Kidney (tissue), 13 donors: ENCODE measurements at regions not wholly inside any gene's neighbourhood (a gene's known extent, or its start where the extent isn't known, plus 50 kb on each side); places are given as distances from the start of the nearest gene placed in this dataset.

Experiments used
- DNase-seq, 5 donors: peaks; one replicate each; pipeline ENCODE4 v3.0.0-alpha.2; 2013 to 2020
- FAIRE-seq: peaks from 2 replicates; lab custom pipeline; 2012; peaks lifted over from hg19 to GRCh38; lab: Jason Lieb, UNC
- H3K27ac ChIP-seq, 2 donors: one replicate each; pipeline ENCODE4 v1.7.0; 2013; ENCODE audit warnings: low read depth in 2 of 2, low read length in 2 of 2, inconsistent platforms in 1 of 2
- H3K27me3 ChIP-seq: one replicate; pipeline ENCODE4 v1.7.1; 2013; ENCODE audit warnings: low read length, inconsistent platforms; ENCODE audit not compliant: control insufficient read depth, insufficient read depth
- H3K36me3 ChIP-seq, 3 donors: one replicate each; pipeline versions ENCODE4 v1.7.0 to v1.7.1; 2013; ENCODE audit warnings: low read length in 3 of 3, control low read depth in 1 of 3, inconsistent platforms in 1 of 3; ENCODE audit not compliant: insufficient read depth in 3 of 3, control insufficient read depth in 2 of 3
- H3K4me1 ChIP-seq, 3 donors: one replicate each; pipeline versions ENCODE4 v1.7.0 to v1.7.1; 2013; ENCODE audit warnings: low read length in 3 of 3, inconsistent platforms in 1 of 3, low read depth in 1 of 3; ENCODE audit not compliant: control insufficient read depth in 2 of 3, insufficient read depth in 2 of 3
- H3K4me3 ChIP-seq, 3 donors: one replicate each; pipeline versions ENCODE4 v1.7.0 to v1.8.1; 2013; ENCODE audit warnings: low read length in 3 of 3, control low read depth in 1 of 3, inconsistent platforms in 1 of 3
- H3K9ac ChIP-seq, 3 donors: one replicate each; pipeline versions ENCODE4 v1.7.0 to v1.7.1; 2013; ENCODE audit warnings: low read length in 3 of 3, control low read depth in 1 of 3, inconsistent platforms in 1 of 3
- H3K9me3 ChIP-seq, 3 donors: one replicate each; pipeline versions ENCODE4 v1.7.0 to v1.7.1; 2013; ENCODE audit warnings: low read length in 3 of 3, control low read depth in 1 of 3, inconsistent platforms in 1 of 3; ENCODE audit not compliant: control insufficient read depth in 2 of 3, insufficient read depth in 1 of 3
- intact Hi-C: fragments of 100-400 bp; cut with DNase I; formaldehyde crosslinking; loops from one replicate; pipeline ENCODE4 v1.11.1; 2022
- TF ChIP-seq, protein P1 (sequence below): IDR thresholded peaks from 3 replicates; pipeline ENCODE4 v1.5.1; 2012; ENCODE audit warnings: mild to moderate bottlenecking, moderate library complexity, borderline replicate concordance; ENCODE audit not compliant: insufficient read depth; ENCODE audit errors: extremely low read depth
- donor health status: control.
- donor health status: control.
- donor health status: control.
- donor health status: control.
- donor health status: control.
- donor health status: DM: yes; HTN: yes; CAD: no.
- donor health status: Normal renal cell carcinoma (clear cell type).

DNA sequence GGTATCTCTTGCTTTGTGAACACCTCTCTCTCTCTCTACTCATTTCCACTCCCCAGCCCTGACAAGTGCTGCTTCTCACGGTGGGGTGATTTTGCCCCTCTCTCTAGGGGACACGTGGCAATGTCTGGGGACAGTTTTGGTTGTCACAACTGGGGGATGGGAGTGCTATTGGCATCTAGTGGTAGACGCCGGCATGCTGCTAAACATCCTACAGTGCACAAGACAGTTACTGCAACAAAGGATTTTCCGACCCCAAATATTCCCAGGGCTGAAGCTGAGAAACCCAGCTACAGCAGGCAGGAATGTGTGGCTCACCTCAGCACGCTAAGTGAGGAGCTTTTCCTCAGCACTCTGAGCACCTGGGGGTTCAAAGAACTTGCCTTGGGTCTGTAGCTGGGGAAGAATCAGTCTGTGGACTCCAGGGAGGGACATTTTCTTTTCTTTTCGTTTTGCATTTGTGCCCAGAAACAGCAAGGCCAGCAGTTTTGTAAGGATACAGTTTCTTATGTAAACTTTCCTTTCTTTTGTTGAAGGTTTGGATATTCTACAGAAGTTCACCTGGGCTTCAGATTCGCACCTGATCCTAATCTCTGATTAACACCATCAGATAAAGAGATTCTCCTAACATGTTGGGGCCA lies 246.9 kb upstream of the ZFP64 start:
- Histone ChIP-seq H3K27me3 (no peaks in the 10 kb centered on the region), H3K4me1 (no peaks in the 10 kb centered on the region), H3K9me3 (no peaks in the 10 kb centered on the region), H3K9ac (no peak overlapping the region), H3K27ac (no peak overlapping the region), H3K4me3 (no peak overlapping the region), H3K36me3 (no peaks in the 10 kb centered on the region)
- TF ChIP-seq, protein P1, sequence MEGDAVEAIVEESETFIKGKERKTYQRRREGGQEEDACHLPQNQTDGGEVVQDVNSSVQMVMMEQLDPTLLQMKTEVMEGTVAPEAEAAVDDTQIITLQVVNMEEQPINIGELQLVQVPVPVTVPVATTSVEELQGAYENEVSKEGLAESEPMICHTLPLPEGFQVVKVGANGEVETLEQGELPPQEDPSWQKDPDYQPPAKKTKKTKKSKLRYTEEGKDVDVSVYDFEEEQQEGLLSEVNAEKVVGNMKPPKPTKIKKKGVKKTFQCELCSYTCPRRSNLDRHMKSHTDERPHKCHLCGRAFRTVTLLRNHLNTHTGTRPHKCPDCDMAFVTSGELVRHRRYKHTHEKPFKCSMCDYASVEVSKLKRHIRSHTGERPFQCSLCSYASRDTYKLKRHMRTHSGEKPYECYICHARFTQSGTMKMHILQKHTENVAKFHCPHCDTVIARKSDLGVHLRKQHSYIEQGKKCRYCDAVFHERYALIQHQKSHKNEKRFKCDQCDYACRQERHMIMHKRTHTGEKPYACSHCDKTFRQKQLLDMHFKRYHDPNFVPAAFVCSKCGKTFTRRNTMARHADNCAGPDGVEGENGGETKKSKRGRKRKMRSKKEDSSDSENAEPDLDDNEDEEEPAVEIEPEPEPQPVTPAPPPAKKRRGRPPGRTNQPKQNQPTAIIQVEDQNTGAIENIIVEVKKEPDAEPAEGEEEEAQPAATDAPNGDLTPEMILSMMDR, result no peak
- intact Hi-C loops, result no loop called here
- DNase-seq, result no peak
- FAIRE-seq, result no peak

- no peak for FAIRE-seq
- intact Hi-C loops, result no loop called here
These were observed 242.9 kb upstream of the ZFP64 start for GRCh38 chr20:52434453-52434852.

DNA sequence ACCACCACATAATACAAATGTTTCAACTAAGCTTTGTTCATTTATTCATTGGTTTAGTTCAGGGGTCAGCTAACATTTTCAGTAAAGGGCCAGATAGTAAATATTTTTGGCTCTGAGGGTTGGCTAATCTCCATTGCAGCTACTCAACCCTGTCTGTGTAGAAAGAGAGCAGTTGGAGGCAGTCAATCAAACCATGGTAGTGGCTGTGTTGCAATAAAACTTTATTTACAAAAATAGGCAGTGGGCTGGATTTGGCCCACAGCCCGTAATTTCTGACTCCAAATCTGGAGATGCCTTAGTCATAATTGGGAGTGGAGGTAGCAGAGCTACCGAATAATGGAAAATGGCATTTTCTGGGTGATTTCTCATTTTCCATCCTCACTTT lies 242.5 kb upstream of the ZFP64 start:
- Histone ChIP-seq H3K36me3 (no peaks in the 10 kb centered on the region), H3K27ac (no peak overlapping the region), H3K27me3 (no peaks in the 10 kb centered on the region), H3K9ac (no peak overlapping the region), H3K4me3 (no peak overlapping the region), H3K9me3 (peaks cover 0 to 5% (median 0%) of the 10 kb centered on the region in 3 donors), H3K4me1 (no peaks in the 10 kb centered on the region)
- intact Hi-C loops, result no loop called here
- DNase-seq (no peak), FAIRE-seq (no peak)
- TF ChIP-seq, protein P1, result no peak

More at GRCh38 chr20:52434453-52434852, 242.9 kb upstream of the ZFP64 start:
- DNase-seq, result no peak
- TF ChIP-seq, protein P1, result no peak
- peaks cover 0 to 1% (median 0%) of the 10 kb centered on the region in 3 donors for H3K9me3 ChIP-seq
- H3K36me3 ChIP-seq, result no peaks in the 10 kb centered on the region
- no peak overlapping the region for H3K9ac ChIP-seq
- H3K4me1 ChIP-seq, result no peaks in the 10 kb centered on the region
- no peak overlapping the region for H3K4me3 ChIP-seq
- no peak overlapping the region for H3K27ac ChIP-seq
- no peaks in the 10 kb centered on the region for H3K27me3 ChIP-seq
